GM12892 (cell line): ENCODE measurements at regions not wholly inside any gene's neighbourhood (a gene's known extent, or its start where the extent isn't known, plus 50 kb on each side); places are given as distances from the start of the nearest gene placed in this dataset.
"Not testable (repeated sequence)": the region's sequence is repeated elsewhere in the genome, so short reads cannot be mapped to it uniquely, and the experiment has no call there.

Experiments
- POLR2A ChIP-seq: IDR thresholded peaks from 2 replicates; pipeline ENCODE4 v1.6.1; 2011; ENCODE audit warnings: low read depth, low read length, control low read depth
- POLR2AphosphoS5 ChIP-seq: IDR thresholded peaks from 2 replicates; pipeline ENCODE4 v1.6.1; 2011; ENCODE audit warnings: low read depth, low read length, control low read depth
- TAF1 ChIP-seq: IDR thresholded peaks from 2 replicates; pipeline ENCODE4 v1.6.1; 2011; ENCODE audit warnings: low read depth, mild to moderate bottlenecking, control low read depth, low read length, borderline replicate concordance

DNA sequence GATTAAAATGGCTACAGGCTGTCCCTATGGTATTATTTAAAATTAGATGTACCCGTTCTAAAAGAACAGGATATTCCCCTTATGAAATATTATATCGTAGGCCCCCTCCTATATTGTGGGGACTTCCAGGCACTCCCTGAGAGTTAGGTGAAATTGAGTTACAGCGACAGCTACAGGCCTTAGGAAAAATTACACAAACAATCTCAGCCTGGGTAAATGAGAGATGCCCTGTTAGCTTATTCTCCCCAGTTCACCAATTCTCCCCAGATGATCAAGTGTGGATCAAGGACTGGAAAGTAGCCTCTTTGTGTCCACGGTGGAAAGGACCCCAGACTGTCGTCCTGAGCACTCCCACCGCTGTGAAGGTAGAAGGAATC is 67.1 kb upstream of the FAM90A26 start:
- not testable (repeated sequence) for TF ChIP-seq POLR2A, POLR2AphosphoS5, TAF1
